NCI-H2107 treated with DMSO at 0.1 percent for 48 hours (cell line): ENCODE measurements at regions not wholly inside any gene's neighbourhood (a gene's known extent, or its start where the extent isn't known, plus 50 kb on each side); places are given as distances from the start of the nearest gene placed in this dataset.
"Not testable (repeated sequence)": the region's sequence is repeated elsewhere in the genome, so short reads cannot be mapped to it uniquely, and the experiment has no call there.

Experiments used
- DNase-seq: peaks from one replicate; lab custom pipeline; 2025; ENCODE audit not compliant: unreplicated experiment; lab: John Stamatoyannopoulos, UW

- no peak for DNase-seq
Measured at GRCh38 chr6:8645212-8645611, 209.9 kb upstream of the SLC35B3 start.

GRCh38 chr6:8644306-8644705, 209.0 kb upstream of the SLC35B3 start:
- DNase-seq = no peak

GRCh38 chr6:8642854-8643253, 207.5 kb upstream of the SLC35B3 start:
- no peak for DNase-seq

- DNase-seq = no peak
Measured at GRCh38 chr6:8642131-8642530, 206.8 kb upstream of the SLC35B3 start.

- no peak for DNase-seq
Measured at GRCh38 chr6:8639928-8640649, 204.7 kb upstream of the SLC35B3 start.

GRCh38 chr6:8637896-8638597, 202.7 kb upstream of the SLC35B3 start:
- no peak for DNase-seq

- DNase-seq = no peak
Measured at GRCh38 chr6:8633762-8634161, 198.4 kb upstream of the SLC35B3 start.

- DNase-seq = no peak
Measured at GRCh38 chr6:8628736-8629135, 193.4 kb upstream of the SLC35B3 start.

GRCh38 chr6:8628063-8628462, 192.7 kb upstream of the SLC35B3 start:
- no peak for DNase-seq

- no peak for DNase-seq
Measured at GRCh38 chr6:8627085-8627861, 191.9 kb upstream of the SLC35B3 start.

GRCh38 chr6:8624665-8625064, 189.3 kb upstream of the SLC35B3 start:
- DNase-seq = no peak

- no peak for DNase-seq
Measured at GRCh38 chr6:8623441-8623840, 188.1 kb upstream of the SLC35B3 start.

GRCh38 chr6:8619853-8620252, 184.5 kb upstream of the SLC35B3 start:
- no peak for DNase-seq

- not testable (repeated sequence) for DNase-seq
Measured at GRCh38 chr6:8619408-8619807, 184.1 kb upstream of the SLC35B3 start.

GRCh38 chr6:8608737-8609136, 173.4 kb upstream of the SLC35B3 start:
- DNase-seq = no peak

GRCh38 chr6:8589941-8590729, 154.8 kb upstream of the SLC35B3 start:
- no peak for DNase-seq

- no peak for DNase-seq
Measured at GRCh38 chr6:8588176-8588575, 152.8 kb upstream of the SLC35B3 start.

GRCh38 chr6:8583291-8583690, 147.9 kb upstream of the SLC35B3 start:
- no peak for DNase-seq

- no peak for DNase-seq
Measured at GRCh38 chr6:8579372-8579771, 144.0 kb upstream of the SLC35B3 start.

- DNase-seq = no peak
Measured at GRCh38 chr6:8578006-8578405, 142.7 kb upstream of the SLC35B3 start.
